ENCODE measurements at regions not wholly inside any gene's neighbourhood (a gene's known extent, or its start where the extent isn't known, plus 50 kb on each side); places are given as distances from the start of the nearest gene placed in this dataset.

DNA sequence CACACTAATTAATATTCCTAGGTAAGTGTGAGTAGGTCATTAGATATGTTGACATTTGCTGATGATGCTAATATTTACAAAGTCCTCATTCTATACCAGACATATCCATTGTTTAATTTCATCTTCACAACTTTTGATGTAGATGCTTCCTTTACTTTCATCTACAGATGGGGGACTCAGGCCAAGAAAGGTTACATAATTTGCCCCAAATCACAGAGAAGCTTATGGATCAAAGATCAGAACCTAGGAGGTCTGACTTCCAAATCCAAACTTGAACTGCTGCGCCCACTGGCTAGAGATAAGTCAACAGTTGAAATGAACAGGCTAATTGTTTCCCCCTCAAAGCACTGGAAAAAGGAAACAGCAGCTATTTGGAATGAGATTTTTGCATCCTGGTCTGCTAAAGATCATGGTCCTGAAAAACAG lies 95.6 kb upstream of the TMEM178A start:
- TF ChIP-seq, protein P1, sequence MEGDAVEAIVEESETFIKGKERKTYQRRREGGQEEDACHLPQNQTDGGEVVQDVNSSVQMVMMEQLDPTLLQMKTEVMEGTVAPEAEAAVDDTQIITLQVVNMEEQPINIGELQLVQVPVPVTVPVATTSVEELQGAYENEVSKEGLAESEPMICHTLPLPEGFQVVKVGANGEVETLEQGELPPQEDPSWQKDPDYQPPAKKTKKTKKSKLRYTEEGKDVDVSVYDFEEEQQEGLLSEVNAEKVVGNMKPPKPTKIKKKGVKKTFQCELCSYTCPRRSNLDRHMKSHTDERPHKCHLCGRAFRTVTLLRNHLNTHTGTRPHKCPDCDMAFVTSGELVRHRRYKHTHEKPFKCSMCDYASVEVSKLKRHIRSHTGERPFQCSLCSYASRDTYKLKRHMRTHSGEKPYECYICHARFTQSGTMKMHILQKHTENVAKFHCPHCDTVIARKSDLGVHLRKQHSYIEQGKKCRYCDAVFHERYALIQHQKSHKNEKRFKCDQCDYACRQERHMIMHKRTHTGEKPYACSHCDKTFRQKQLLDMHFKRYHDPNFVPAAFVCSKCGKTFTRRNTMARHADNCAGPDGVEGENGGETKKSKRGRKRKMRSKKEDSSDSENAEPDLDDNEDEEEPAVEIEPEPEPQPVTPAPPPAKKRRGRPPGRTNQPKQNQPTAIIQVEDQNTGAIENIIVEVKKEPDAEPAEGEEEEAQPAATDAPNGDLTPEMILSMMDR (conservative IDR thresholded peaks at IDR 0.05; ENCODE audit: low read length) = no peak
- TF ChIP-seq EZH2phosphoT487 (IDR thresholded peaks at IDR 0.05; ENCODE audit: borderline replicate concordance) = no peak

All from Loucy (cell line).